NCI-H1930 (cell line): ENCODE measurements at regions not wholly inside any gene's neighbourhood (a gene's known extent, or its start where the extent isn't known, plus 50 kb on each side); places are given as distances from the start of the nearest gene placed in this dataset.

Experiments used
- DNase-seq, 2 experiments: peaks; one replicate each; lab custom pipeline; 2025; lab: John Stamatoyannopoulos, UW

DNA sequence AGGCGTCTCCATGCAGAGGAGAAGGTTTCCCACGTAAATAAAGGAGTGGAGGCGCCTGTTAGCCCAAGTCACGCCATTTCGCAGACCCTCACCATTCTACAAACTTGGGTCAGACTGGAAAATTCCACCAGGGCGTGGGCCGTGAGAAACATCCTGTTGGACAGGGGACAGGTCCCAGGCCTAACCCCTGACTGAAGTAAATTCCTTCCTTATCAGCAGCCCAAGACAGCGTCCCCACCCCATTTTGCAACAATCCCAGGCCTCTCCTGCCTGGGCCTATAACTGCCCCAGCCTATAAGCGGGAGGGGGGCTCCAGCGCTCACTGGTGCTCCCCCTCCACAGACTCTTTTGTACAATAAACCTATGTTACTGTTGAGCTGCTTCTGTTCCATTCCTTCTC is 57.3 kb upstream of the CBLN2 start:
- DNase-seq = no peak
